Stimulated activated CD8-positive, alpha-beta memory T cell treated with anti-CD3 and anti-CD28 coated beads, Interleukin-15, amount 100 ng/mL, for 48 hours (primary cell): ENCODE measurements at regions not wholly inside any gene's neighbourhood (a gene's known extent, or its start where the extent isn't known, plus 50 kb on each side); places are given as distances from the start of the nearest gene placed in this dataset.
"Not testable (repeated sequence)": the region's sequence is repeated elsewhere in the genome, so short reads cannot be mapped to it uniquely, and the experiment has no call there.

Experiments used
- DNase-seq, 2 donors: peaks; one replicate each; pipeline ENCODE4 v3.0.0-alpha.2; 2020; ENCODE audit warnings: low read depth in 2 of 2

DNA sequence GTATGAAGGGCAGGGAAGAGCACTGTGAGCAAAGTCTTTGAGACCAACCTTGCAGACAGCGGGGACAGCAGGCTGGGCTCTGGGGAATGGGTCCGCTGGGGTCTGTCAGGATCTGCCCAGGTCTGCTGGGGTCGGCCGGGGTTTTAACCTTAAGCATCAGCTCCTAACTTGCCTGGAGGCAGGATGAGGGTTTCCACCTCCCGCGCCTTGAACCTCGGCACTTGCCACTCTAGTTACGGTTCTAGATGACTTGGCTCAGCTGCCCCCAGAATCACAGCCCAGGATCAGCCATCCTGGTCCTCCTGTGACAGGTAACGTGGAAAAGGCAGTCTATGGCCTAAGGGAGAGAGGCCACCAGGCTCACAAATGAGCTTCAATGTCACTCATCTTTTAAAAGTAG is 50.4 kb upstream of the CACUL1 start:
- DNase-seq, result no peak

DNA sequence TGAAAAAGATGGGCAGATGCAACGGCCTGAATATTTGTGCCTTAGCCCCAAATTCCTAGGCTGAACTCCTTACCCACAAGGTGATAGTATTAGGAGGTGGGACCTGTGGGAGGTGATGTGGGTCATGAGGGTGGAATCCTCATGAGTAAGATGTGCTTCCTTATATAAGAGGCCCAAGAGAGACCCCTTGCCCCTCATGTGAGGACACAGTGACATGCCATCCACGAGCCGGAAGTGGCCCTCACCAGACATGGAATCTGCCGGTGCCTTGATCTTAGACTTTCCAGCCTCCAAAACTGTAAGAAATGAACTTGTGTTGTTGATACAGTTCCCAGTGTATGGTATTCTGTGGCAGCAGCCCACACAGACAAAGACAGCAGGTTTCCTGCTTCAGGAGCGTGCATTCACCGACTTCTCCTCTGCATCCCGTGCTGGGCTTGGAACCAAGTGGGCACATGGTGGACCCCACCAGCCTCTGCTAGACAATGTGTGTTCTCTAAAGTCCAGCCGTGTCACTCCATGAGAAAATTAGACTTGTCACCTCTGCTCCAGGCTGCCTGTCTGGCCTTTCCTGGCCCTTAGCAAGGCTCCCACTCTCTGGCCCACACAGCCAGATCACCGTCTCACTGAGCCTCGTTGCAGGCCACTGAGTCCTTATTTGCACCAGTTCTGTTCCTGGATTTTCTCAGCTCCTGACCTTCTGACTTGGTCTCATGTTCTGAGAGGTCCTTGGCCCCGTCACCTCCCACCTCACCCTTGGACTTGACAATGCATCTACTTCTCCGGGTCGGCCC is 52.9 kb upstream of the CACUL1 start:
- no peak for DNase-seq

DNA sequence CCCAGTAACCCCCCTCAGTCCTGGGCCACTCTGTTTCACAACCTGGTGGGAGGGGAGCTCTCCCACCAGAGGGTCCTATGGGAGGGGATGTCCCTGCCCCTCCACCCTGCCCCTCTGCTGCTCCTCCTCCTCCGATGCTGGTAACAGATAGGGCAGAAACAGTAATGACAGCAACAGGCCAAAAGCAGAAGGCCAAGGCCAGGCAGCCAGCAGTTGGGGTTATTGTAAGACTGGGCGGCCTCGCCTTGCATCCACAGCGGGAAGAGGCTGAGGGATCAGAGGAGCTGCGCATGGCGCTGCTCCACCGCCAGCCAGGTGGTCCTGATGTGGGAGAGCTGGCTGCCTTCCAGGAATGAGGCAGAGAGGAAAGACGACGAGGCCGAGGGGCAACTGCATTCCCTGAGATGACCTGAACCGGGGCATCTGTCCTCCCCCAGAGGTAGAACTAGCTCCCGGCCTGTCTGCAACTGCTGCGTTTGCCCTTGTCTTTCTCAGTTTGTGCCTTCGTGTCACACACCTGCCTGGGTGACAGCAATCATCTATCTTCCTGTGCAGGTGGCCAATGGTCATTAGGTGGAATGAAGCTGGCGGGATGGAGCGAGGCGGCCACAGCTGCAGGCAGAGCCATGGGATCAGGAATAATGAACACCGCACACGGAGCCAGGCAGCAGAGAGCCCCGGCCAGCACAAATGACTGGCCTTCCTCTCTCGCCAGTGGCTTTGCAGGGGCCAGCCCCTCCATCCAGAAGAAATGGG is 54.0 kb upstream of the CACUL1 start:
- no peak for DNase-seq

DNA sequence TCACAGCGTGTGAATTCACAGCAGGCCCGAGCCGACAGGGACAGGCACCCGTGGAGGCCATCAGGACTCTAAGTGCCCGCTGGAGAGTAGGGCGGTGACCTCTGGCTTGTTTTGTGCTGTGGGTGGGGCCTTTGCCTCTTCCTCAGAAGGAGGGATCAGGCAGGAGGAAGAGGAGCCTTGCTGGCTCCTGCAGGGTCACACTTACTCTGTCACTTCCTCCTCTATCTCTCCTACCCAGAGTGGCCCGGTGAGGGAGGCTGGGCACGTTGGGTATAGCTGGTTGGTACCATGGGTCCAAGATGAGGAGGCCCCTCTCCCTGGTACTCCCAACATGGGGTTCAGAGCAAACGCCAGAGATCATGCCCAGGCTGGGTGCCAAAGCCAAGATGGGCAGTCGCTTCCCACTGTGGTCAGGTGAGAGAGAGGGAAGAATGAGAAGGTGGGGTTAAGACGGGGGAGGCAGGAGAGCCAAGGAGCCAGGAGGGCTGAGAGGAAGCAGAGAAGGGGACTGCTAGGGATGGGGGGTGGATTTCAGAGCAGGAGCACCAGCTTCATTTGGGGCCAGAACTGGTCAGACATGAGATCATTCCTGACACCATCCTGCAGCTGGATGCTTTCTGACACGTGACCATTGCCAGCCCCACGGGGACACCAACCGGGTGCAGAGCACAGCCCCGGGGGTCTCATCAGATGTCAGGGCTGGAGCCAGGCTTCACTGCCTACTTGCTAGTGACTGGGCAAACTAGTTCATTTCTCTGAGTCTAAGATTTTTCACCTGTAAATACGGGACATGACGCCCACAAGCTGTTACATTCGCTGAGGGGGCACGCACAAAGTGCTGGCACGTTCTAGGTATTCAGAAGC is 54.8 kb upstream of the CACUL1 start:
- DNase-seq, result no peak

DNA sequence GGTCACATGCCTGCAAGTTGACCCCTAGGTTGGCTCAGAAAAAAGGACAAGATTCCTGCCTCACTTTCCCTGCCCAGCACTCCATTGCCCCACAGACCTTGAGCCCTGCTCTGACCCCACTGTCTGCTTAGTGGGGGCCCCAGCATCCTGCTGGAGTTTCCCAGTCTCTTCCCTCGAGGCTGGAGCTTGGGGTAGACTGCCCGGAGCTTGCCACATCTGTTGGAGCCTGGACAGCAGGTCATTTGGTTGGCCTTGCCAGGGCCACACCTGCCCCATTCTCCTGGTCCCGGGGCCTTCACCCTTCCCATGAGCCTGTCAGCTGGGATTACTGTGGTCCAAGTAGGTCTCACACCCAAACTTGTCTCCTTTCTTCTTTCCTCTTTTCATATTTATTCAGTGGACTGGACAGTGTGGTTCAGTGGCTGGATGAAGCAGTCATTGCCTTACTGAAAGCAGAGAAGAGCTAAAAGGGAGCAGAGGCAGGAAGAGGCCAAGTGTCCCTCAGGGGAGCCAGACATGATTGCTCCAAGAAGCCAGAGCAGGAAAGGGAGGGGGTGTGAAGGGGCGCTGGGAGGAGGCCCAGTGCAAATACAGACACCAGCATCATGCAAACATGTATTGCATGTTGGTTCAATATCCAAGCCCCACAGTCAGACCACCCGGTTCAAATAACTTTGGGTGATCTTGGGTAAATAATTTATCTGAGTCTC is 56.2 kb upstream of the CACUL1 start:
- no peak for DNase-seq

DNA sequence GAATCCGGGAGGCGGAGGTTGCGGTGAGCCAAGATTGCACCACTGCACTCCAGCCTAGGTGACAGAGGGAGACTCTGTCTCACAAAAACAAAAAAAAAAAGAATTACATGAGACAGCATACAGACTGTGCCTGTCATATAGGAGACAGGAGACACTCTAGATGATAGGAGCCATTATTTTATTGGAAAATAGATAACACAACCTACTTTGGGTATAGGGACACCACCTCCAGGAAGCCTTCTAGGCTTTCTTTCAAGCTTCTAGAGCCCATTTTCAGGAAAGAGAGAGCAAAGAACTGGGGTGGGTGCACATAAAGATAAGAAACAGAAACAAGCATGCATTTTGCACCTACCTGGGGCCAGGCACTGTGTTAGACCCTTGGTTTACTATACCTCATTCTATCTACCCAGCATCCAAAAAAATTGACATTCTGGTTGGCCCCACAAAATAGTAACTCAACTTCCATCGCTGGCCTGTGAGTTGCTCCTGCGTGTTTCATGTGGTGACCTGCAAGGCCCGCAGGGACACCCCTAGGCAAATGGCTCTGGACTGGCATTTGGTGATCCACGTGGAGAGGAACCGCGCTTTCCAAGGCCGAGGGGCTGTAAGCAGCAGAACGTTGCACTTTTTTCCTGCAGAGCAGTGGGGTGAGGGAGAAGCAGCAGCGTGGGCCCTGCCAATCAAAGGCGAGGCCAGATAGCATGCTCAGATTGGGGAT is 57.1 kb upstream of the CACUL1 start:
- no peak for DNase-seq

DNA sequence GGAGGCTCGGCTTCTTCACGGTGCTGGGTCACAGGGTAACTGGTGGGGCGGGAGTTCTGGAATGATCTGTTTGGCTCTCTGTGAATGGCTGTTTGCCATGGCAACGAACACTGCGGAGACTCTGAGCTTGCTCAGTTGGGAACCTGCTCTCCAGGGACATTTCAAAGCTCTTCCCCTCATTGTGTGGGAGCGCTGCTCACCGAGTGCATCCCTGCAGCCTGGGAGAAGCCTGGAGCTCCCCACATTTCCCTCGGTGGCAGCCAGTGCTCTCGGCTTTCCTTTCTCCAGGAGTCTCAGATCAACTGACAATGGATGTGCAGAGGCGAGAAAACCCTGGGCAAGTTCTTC is 57.6 kb upstream of the CACUL1 start:
- no peak for DNase-seq

DNA sequence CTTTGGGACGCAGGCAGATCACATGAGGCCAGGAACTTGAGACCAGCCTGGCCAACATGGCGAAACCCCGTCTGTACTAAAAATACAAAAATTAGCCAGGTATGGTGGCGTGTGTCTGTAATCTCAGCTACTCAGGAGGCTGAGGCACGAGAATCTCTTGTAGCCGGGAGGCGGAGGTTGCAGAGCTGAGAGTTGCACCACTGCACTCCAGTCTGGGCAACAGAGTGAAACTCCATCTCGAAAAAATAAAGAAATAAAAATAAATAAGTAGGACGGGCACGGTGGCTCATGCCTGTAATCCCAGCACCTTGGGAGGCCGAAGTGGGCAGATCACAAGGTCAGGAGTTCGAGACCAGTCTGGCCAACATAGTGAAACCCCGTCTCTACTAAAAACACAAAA is 58.2 kb upstream of the CACUL1 start:
- DNase-seq, result not testable (repeated sequence)

DNA sequence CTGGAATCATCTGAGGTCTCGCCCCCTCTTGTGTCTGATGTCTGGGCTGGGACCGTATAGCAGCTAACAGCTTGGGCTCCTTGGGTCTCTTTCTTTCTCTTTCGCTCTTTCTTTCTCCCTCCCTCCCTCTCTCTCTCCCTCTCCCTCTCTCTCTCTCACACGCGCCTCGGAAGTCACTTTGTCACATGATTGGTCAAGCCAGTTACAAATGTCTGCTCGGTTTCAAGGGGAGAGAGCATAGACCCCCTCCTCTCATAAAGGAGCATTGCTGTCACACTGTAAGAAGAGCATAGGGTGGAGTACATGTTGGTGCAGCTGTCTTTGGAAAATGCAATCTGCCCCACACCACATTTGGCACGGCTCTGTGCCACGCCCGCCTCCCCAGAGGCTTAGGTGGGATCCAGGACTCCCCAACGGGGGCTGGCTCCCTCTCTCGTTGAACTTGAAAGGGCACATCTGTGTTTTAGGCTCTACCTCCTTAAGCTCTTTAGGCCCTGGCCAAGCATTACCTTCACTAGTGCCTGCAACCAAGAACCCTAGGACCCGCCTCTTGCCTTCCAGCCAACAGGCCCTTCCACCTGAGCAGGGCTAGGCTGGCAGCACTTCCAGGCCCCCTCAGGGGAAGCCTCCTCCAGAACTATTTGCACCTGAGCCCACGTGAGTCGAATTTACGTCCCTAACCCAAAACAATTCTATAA is 61.9 kb upstream of the CACUL1 start:
- DNase-seq, result no peak

DNA sequence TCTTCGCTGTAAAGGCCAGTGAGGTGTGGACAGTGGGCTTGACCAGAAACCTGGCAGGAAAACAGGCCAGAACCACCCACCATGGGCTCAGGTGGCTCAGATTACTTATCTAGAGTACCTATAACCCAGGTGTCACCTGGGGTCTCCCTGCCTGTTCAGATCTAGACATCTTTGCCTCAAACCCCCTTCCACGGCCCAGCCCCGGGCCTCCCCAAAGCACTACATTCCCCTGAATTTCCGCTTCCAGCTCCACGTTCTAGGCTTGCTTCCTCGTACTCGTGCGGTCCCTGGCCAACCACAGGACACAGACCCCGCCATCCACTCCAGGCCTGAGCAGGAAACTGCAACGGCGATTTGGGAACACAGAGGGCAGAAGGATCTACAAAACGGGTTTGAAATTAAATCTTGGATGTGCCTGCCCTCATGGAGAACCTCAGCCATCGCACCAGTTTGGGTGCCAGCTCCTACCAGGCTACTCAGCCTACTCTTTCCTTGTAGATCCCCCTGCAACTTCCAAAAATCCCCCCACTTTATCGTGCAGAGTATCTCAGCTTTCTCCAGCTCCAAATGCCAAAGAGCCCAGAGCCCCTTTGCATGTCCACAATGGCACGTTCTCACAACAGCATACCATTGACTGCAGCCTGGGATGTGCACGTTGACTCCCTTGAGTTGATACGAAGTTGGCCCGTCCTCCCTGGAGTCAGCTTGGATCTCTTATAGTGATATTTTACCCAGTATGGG is 62.7 kb upstream of the CACUL1 start:
- DNase-seq, result no peak

DNA sequence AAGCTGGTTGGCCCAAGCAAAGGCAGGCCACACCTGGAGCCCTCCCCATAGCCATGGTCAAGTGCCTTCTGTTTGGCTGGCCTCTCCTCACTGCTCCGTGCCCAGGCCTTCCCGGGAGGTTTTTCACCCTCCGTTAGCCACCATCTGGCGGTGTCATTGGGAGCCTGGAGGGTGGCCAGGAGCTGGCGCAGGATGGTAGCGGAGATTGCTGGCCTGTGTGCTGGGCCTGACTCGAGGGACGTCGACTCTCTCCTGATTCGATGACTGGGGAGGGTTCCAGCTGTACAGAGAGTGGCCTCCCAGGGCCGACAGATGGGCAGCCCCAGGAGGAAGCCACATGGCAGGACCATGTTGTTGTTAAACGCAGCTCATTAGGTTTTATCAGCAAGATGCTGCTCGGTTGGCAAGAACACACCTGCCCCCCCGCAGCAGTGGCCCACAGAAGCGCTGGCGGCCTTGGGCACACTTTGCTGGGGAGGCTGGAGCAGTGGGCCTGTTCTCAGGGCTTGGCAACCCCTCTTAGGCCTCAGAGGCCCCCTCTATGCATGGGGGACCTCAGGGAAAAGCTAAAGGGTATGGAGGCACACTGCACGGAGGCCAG is 64.0 kb upstream of the CACUL1 start:
- no peak for DNase-seq

DNA sequence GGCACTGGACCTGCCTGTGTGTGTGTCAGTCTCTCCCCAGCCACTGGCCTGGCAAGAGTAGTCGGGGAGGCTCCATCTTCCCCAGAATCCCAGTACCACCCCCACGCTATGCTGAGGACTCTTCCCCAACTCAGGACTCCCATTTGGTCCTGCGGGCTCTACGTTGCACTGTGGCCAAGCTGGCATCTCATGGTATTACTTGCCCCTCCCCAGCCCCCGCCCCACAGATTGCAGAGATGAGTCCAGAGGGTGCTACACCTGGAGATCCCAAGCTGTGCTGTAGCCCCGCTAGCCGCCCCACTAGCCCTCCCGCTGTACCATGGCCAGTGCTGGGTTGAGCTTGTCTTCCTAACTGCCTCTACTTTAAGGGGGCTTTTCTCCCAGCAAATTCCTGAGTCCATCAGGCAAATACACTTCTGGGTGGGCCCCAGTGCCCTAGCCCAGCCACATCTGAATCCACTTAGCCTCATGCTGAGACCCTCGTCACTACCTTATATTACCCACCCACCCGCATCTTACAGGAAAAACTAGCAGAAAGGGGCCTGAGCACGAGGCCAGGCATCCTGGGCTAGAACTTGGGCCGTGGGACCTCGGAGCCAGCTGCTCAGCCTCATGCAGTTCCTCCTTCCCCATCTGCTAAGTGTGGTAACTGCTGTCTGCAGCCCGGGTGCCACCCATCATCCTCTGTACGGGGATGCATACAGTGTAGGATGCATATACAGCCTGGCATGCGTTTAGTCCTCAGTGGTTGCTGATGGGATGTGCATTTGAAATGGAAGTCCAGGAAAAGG is 65.8 kb upstream of the CACUL1 start:
- DNase-seq, result no peak

DNA sequence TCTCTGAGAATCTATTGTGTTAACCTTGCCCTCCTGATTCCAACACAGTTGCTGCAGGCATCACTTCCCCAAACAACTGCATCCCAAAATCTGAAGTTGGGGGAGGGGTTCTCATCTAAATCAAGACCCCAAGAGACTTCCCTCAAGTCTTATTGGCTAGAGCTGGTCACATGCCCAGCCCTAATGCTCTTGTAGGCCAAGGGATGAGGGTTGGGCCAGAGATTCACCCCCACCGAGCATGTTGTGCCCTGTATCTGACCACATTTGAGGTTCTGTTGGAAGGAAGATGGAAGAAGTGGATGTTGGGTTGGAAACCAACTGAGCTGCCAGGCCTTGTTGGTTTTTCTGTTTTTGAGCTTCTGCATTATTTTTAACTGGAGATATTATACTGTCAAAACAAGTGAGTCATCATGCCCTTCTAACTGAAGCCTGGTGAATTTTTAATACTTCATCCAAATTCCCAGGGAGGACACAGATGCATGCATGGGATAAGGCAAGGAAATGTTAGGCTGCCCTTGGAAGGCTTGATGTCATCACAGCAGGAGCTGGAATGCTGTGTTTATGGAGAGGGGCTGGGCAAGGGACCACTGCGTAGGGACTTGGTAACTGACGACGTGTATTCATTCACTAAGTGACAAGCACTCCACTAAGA is 68.6 kb upstream of the CACUL1 start:
- no peak for DNase-seq

DNA sequence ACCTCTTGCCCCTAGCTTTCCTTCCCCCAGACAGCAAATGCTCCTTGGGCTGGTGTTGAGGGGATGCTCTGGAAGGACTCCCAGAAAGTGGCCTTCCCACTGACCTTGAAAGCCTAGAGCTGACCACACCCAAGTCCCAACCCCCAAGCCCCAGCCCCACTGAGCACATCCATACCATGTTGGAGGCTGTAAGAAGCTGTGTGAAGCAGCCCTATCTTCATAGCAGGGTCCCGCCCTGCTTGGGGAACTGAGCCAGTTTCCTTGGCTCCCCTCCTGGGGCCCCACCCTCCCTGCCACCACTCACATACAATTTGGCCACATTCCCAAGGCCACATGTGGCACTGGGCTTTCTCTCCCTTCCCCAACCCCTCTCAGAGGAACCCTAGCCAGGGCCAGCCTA is 72.3 kb upstream of the CACUL1 start:
- no peak for DNase-seq

DNA sequence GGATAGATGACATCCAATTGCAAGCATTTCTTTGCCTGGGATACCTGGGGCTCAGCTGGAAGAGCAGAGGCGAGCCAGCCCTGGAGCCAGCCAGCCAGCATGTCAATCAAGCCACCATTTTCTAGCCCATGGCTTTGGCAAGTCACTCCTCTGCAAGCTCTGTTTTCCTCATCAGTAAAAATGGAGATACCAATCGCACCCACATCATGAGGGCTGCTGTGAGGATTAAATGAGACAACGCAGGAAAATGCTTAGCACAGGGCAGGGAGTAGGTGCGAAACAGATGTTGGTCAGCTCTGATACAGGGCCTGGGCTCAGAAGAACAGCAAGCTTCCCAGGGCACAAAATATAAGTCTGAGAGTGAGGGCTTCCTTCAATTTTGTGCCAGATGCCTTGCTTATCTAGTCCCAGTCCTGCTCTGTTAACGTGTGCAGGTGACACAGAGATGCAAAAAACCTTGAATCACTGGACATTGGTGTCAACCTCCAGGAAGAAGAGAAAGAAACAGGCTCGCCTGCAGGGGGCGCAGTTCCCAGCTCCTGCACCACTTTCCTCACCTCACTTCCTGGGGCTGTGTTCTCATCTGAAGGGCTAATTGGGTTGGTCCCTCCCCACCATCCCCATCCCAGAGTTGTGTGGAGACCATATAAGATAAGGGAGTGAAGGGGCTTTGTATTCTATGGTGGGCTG is 72.8 kb upstream of the CACUL1 start:
- no peak for DNase-seq

DNA sequence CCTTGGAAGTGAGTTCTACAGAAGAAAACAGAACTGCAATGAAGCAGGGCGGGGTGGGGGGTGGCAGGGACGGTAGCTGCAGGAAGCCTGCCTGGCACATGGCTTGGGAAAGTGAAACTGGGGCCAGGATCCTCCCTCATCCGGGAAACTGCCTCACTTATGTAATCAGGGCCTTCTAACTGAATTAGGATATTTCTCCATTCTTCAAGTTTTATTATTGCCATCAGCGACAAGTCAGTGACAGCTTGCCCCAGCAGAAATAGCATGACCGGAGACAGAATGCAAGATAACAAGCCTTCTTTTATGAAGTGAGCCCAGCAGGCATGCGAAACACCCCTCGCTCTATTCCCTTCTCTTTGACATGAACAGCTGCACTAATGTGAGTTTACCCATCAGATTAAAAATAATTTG is 77.5 kb upstream of the CACUL1 start:
- DNase-seq, result no peak

DNA sequence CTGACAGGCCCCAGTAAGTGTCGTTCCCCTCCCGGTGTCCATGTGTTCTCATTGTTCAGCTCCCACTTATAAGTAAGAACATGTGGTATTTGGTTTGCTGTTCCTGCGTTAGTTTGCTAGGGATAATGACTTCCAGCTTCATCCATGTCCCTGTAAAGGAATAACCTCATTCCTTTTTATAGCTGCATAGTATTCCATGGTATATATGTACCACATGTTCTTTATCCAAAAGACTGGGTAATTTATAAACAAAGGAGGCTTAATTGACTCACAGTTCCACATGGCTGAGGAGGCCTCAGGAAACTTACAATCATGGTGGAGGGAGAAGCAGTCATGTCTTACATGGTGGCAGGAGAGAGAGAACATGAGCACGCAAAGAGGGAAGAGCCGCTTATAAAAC is 79.6 kb upstream of the CACUL1 start:
- DNase-seq, result not testable (repeated sequence)
